Lower lobe of right lung (tissue), 2 donors: ENCODE measurements at regions not wholly inside any gene's neighbourhood (a gene's known extent, or its start where the extent isn't known, plus 50 kb on each side); places are given as distances from the start of the nearest gene placed in this dataset.

Experiments
- ATAC-seq, 2 donors: fragments of 200-7000 bp; cut with Tn5 transposase; one replicate each; pipeline ENCODE4 v1.9.1; 2020 to 2022; ENCODE audit warnings: mild to moderate bottlenecking in 2 of 2, moderate library complexity in 2 of 2
- DNase-seq: peaks from one replicate; pipeline ENCODE4 v3.0.0-alpha.2; 2020
- H3K27ac ChIP-seq: fragments of 200-600 bp; one replicate; pipeline ENCODE4 v1.8.0; 2022
- H3K27me3 ChIP-seq: fragments of 200-600 bp; one replicate; pipeline ENCODE4 v1.8.0; 2022; ENCODE audit warnings: low read depth
- H3K36me3 ChIP-seq: fragments of 200-600 bp; one replicate; pipeline ENCODE4 v1.8.0; 2022; ENCODE audit warnings: mild to moderate bottlenecking
- H3K4me1 ChIP-seq: fragments of 200-600 bp; one replicate; pipeline ENCODE4 v1.8.0; 2022
- H3K4me3 ChIP-seq: fragments of 200-600 bp; one replicate; pipeline ENCODE4 v1.8.0; 2022; ENCODE audit warnings: mild to moderate bottlenecking
- H3K9me3 ChIP-seq: fragments of 200-600 bp; one replicate; pipeline ENCODE4 v1.8.0; 2022
- intact Hi-C: fragments of 100-400 bp; cut with DNase I; formaldehyde crosslinking; loops from one replicate; pipeline ENCODE4 v1.11.0; 2022
- TF ChIP-seq, protein P1 (sequence below): fragments of 200-600 bp; IDR thresholded peaks from one replicate; pipeline ENCODE4 v1.8.0; 2022; ENCODE audit warnings: antibody characterized with exemption, mild to moderate bottlenecking
- donor health status: DM: no; HTN: yes; CAD: no; lungs with severe emphysema.

DNA sequence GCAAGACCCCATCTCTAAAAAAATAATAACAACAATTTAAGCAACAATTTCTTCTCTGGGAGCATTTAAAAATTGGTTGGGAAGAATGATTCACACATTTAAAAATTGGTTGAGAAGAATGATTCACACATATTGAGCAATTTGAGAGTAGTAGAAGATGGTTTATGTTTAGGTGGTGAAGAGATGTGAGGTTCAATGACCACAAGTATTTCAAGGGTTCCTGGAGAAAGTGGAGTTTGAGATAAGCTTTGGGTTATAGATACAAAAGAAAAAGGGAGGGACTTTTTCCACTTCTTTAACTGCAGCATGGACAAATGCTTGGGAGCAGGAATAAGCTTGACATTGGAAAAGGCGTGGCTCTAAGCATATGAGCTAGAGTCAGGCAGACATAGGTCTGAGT lies 145.7 kb upstream of the NPHP3 start:
- H3K4me1 ChIP-seq: no peaks in the 10 kb centered on the region
- H3K9me3 ChIP-seq: no peaks in the 10 kb centered on the region
- ATAC-seq: no peak
- H3K27me3 ChIP-seq: no peaks in the 10 kb centered on the region
- no peak overlapping the region for H3K4me3 ChIP-seq
- intact Hi-C loops: no loop called here
- no peaks in the 10 kb centered on the region for H3K36me3 ChIP-seq
- TF ChIP-seq, protein P1, sequence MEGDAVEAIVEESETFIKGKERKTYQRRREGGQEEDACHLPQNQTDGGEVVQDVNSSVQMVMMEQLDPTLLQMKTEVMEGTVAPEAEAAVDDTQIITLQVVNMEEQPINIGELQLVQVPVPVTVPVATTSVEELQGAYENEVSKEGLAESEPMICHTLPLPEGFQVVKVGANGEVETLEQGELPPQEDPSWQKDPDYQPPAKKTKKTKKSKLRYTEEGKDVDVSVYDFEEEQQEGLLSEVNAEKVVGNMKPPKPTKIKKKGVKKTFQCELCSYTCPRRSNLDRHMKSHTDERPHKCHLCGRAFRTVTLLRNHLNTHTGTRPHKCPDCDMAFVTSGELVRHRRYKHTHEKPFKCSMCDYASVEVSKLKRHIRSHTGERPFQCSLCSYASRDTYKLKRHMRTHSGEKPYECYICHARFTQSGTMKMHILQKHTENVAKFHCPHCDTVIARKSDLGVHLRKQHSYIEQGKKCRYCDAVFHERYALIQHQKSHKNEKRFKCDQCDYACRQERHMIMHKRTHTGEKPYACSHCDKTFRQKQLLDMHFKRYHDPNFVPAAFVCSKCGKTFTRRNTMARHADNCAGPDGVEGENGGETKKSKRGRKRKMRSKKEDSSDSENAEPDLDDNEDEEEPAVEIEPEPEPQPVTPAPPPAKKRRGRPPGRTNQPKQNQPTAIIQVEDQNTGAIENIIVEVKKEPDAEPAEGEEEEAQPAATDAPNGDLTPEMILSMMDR: no peak
- DNase-seq: no peak
- no peak overlapping the region for H3K27ac ChIP-seq

GRCh38 chr3:132867526-132867925 lies 145.3 kb upstream of the NPHP3 start:
- H3K9me3 ChIP-seq: no peaks in the 10 kb centered on the region
- H3K27me3 ChIP-seq: no peaks in the 10 kb centered on the region
- no peak for ATAC-seq
- no peak for DNase-seq
- no peaks in the 10 kb centered on the region for H3K4me1 ChIP-seq
- intact Hi-C loops: no loop called here
- no peaks in the 10 kb centered on the region for H3K36me3 ChIP-seq
- TF ChIP-seq, protein P1: no peak
- H3K4me3 ChIP-seq: no peak overlapping the region
- no peak overlapping the region for H3K27ac ChIP-seq

- TF ChIP-seq, protein P1: no peak
- ATAC-seq (no peak), DNase-seq (no peak)
- intact Hi-C loops: no loop called here
- no peak overlapping the region for H3K4me3 ChIP-seq
- H3K9me3 ChIP-seq: no peaks in the 10 kb centered on the region
- H3K4me1 ChIP-seq: no peaks in the 10 kb centered on the region
- H3K27ac ChIP-seq: no peak overlapping the region
- no peaks in the 10 kb centered on the region for H3K36me3 ChIP-seq
- H3K27me3 ChIP-seq: no peaks in the 10 kb centered on the region
These were observed 135.1 kb upstream of the NPHP3 start for GRCh38 chr3:132857317-132857716.

GRCh38 chr3:132854856-132855535 lies 132.8 kb upstream of the NPHP3 start:
- DNase-seq: no peak
- ATAC-seq: no peak
- H3K27me3 ChIP-seq: no peaks in the 10 kb centered on the region
- H3K4me1 ChIP-seq: no peaks in the 10 kb centered on the region
- H3K4me3 ChIP-seq: no peak overlapping the region
- intact Hi-C loops: no loop called here
- H3K36me3 ChIP-seq: no peaks in the 10 kb centered on the region
- TF ChIP-seq, protein P1: no peak
- H3K9me3 ChIP-seq: no peaks in the 10 kb centered on the region
- no peak overlapping the region for H3K27ac ChIP-seq

GRCh38 chr3:132847849-132848625 lies 125.8 kb upstream of the NPHP3 start:
- TF ChIP-seq, protein P1: no peak
- no peak for ATAC-seq
- intact Hi-C loops: no loop called here
- Histone ChIP-seq H3K4me1 (no peaks in the 10 kb centered on the region), H3K27ac (no peak overlapping the region), H3K4me3 (no peak overlapping the region), H3K27me3 (no peaks in the 10 kb centered on the region), H3K9me3 (no peaks in the 10 kb centered on the region), H3K36me3 (no peaks in the 10 kb centered on the region)
- DNase-seq: no peak
